ENCODE measurements at regions not wholly inside any gene's neighbourhood (a gene's known extent, or its start where the extent isn't known, plus 50 kb on each side); places are given as distances from the start of the nearest gene placed in this dataset.

DNA sequence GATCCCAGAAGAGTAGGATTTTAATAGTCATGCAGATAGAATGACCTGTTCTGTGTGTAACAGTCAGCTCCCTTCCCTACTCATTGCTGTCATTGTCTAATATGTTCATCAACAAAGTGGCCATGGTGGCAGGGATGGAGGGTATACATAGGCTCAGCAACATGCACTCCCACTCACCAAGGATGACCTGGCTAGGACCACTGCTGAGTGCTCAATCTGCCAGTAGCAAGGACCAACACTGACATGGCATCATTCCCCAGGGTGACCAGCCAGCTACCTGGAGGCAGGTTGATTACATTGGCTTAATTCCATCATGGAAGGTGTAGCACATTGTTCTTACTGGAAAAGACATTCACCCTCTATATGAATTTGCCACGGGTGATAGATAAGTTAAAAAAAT lies 401.7 kb upstream of the CELF4 start:
- Histone ChIP-seq H3K9ac (ENCODE audit: low read length in 3 of 3) (no peak overlapping the region), H3K27me3 (ENCODE audit: control insufficient read depth, insufficient read depth, low read length) (no peaks in the 10 kb centered on the region), H3K36me3 (ENCODE audit: control insufficient read depth in 2 of 3, insufficient read depth in 3 of 3, low read length in 3 of 3) (no peaks in the 10 kb centered on the region), H3K27ac (ENCODE audit: low read depth in 2 of 2, low read length in 2 of 2) (no peak overlapping the region), H3K4me3 (ENCODE audit: low read length in 3 of 3) (no peak overlapping the region), H3K4me1 (ENCODE audit: control insufficient read depth in 2 of 3, insufficient read depth in 2 of 3, low read depth in 1 of 3, low read length in 3 of 3) (no peaks in the 10 kb centered on the region), H3K9me3 (ENCODE audit: control insufficient read depth in 2 of 3, insufficient read depth in 1 of 3, low read length in 3 of 3) (no peaks in the 10 kb centered on the region)
- no peak for TF ChIP-seq CTCF (IDR thresholded peaks at IDR 0.05; ENCODE audit: borderline replicate concordance, extremely low read depth, insufficient read depth)
- DNase-seq (no peak), FAIRE-seq (no peak)
- intact Hi-C loops (cut with DNase I): no loop called here

- intact Hi-C loops (cut with DNase I): no loop called here
- DNase-seq (no peak), FAIRE-seq (no peak)
Measured at GRCh38 chr18:37965572-37965970, 400.0 kb upstream of the CELF4 start.

GRCh38 chr18:37964885-37965571 lies 399.4 kb upstream of the CELF4 start:
- no peak for FAIRE-seq
- no peak overlapping the region for H3K27ac ChIP-seq (ENCODE audit: low read depth in 2 of 2, low read length in 2 of 2)

More at GRCh38 chr18:37965572-37965970, 400.0 kb upstream of the CELF4 start:
- Histone ChIP-seq H3K27ac (ENCODE audit: low read depth in 2 of 2, low read length in 2 of 2) (no peak overlapping the region), H3K9me3 (ENCODE audit: control insufficient read depth in 2 of 3, insufficient read depth in 1 of 3, low read length in 3 of 3) (no peaks in the 10 kb centered on the region), H3K9ac (ENCODE audit: low read length in 3 of 3) (no peak overlapping the region), H3K36me3 (ENCODE audit: control insufficient read depth in 2 of 3, insufficient read depth in 3 of 3, low read length in 3 of 3) (no peaks in the 10 kb centered on the region), H3K27me3 (ENCODE audit: control insufficient read depth, insufficient read depth, low read length) (no peaks in the 10 kb centered on the region), H3K4me3 (ENCODE audit: low read length in 3 of 3) (no peak overlapping the region), H3K4me1 (ENCODE audit: control insufficient read depth in 2 of 3, insufficient read depth in 2 of 3, low read depth in 1 of 3, low read length in 3 of 3) (no peaks in the 10 kb centered on the region)
- no peak for TF ChIP-seq CTCF (IDR thresholded peaks at IDR 0.05; ENCODE audit: borderline replicate concordance, extremely low read depth, insufficient read depth)

More at GRCh38 chr18:37964885-37965571, 399.4 kb upstream of the CELF4 start:
- H3K4me1 ChIP-seq (ENCODE audit: control insufficient read depth in 2 of 3, insufficient read depth in 2 of 3, low read depth in 1 of 3, low read length in 3 of 3): no peaks in the 10 kb centered on the region
- no peaks in the 10 kb centered on the region for H3K36me3 ChIP-seq (ENCODE audit: control insufficient read depth in 2 of 3, insufficient read depth in 3 of 3, low read length in 3 of 3)
- no peak for TF ChIP-seq CTCF (IDR thresholded peaks at IDR 0.05; ENCODE audit: borderline replicate concordance, extremely low read depth, insufficient read depth)
- no peak overlapping the region for H3K4me3 ChIP-seq (ENCODE audit: low read length in 3 of 3)
- intact Hi-C loops (cut with DNase I): no loop called here
- H3K27me3 ChIP-seq (ENCODE audit: control insufficient read depth, insufficient read depth, low read length): no peaks in the 10 kb centered on the region
- no peak for DNase-seq
- H3K9me3 ChIP-seq (ENCODE audit: control insufficient read depth in 2 of 3, insufficient read depth in 1 of 3, low read length in 3 of 3): no peaks in the 10 kb centered on the region
- H3K9ac ChIP-seq (ENCODE audit: low read length in 3 of 3): no peak overlapping the region
